ENCODE measurements at regions not wholly inside any gene's neighbourhood (a gene's known extent, or its start where the extent isn't known, plus 50 kb on each side); places are given as distances from the start of the nearest gene placed in this dataset.

GRCh38 chr12:69039911-69040310, 106.9 kb upstream of the CPM start:
- no peaks in the 10 kb centered on the region for H3K27me3 ChIP-seq
- no peak for DNase-seq
- TF ChIP-seq EP300 (IDR thresholded peaks at IDR 0.05) (no peak), CTCF (IDR thresholded peaks at IDR 0.05) (no peak), POLR2A (IDR thresholded peaks at IDR 0.05) (no peak)
- no peak overlapping the region for H3K27ac ChIP-seq
- peaks cover 1% of the 10 kb centered on the region for H3K4me1 ChIP-seq (ENCODE audit: insufficient read depth)
- 67 to 80% (median 68%) methylated on average over 2 of the region's 2 CpGs for WGBS, 3 donors
- H3K36me3 ChIP-seq = no peaks in the 10 kb centered on the region
- no peak overlapping the region for H3K4me3 ChIP-seq
- no peaks in the 10 kb centered on the region for H3K9me3 ChIP-seq
- intact Hi-C loops (cut with DNase I) = no loop called here

GRCh38 chr12:69042557-69042956, 109.6 kb upstream of the CPM start:
- no peak for TF ChIP-seq POLR2A (IDR thresholded peaks at IDR 0.05)
- no peak for TF ChIP-seq CTCF (IDR thresholded peaks at IDR 0.05)
- no peak for TF ChIP-seq EP300 (IDR thresholded peaks at IDR 0.05)
- Histone ChIP-seq H3K4me1 (ENCODE audit: insufficient read depth) (peaks cover 1% of the 10 kb centered on the region), H3K27me3 (no peaks in the 10 kb centered on the region), H3K4me3 (no peak overlapping the region), H3K36me3 (no peaks in the 10 kb centered on the region), H3K9me3 (no peaks in the 10 kb centered on the region), H3K27ac (no peak overlapping the region)
- no peak for DNase-seq
- WGBS, 3 donors = 95 to 97% (median 96%) methylated on average over 6 of the region's 6 CpGs
- intact Hi-C loops (cut with DNase I) = no loop called here

- DNase-seq = no peak
- WGBS, 3 donors = 74 to 90% (median 87%) methylated on average over 4 of the region's 4 CpGs
- H3K36me3 ChIP-seq = no peaks in the 10 kb centered on the region
- TF ChIP-seq POLR2A (IDR thresholded peaks at IDR 0.05) = no peak
- TF ChIP-seq EP300 (IDR thresholded peaks at IDR 0.05) = no peak
- TF ChIP-seq CTCF (IDR thresholded peaks at IDR 0.05) = no peak
- H3K9me3 ChIP-seq = no peaks in the 10 kb centered on the region
- no peak overlapping the region for H3K4me3 ChIP-seq
- no peaks in the 10 kb centered on the region for H3K4me1 ChIP-seq (ENCODE audit: insufficient read depth)
- H3K27ac ChIP-seq = no peak overlapping the region
- intact Hi-C loops (cut with DNase I) = no loop called here
- H3K27me3 ChIP-seq = no peaks in the 10 kb centered on the region
These were observed 110.0 kb upstream of the CPM start for GRCh38 chr12:69042970-69043369.

GRCh38 chr12:69044887-69045286, 111.9 kb upstream of the CPM start:
- no peak for DNase-seq
- WGBS, 3 donors = 86 to 90% (median 86%) methylated on average over 2 of the region's 2 CpGs
- H3K36me3 ChIP-seq = no peaks in the 10 kb centered on the region
- H3K9me3 ChIP-seq = no peaks in the 10 kb centered on the region
- no peak overlapping the region for H3K27ac ChIP-seq
- H3K4me1 ChIP-seq (ENCODE audit: insufficient read depth) = no peaks in the 10 kb centered on the region
- no peaks in the 10 kb centered on the region for H3K27me3 ChIP-seq
- H3K4me3 ChIP-seq = no peak overlapping the region
- no peak for TF ChIP-seq EP300 (IDR thresholded peaks at IDR 0.05)
- no peak for TF ChIP-seq CTCF (IDR thresholded peaks at IDR 0.05)
- TF ChIP-seq POLR2A (IDR thresholded peaks at IDR 0.05) = no peak
- intact Hi-C loops (cut with DNase I) = no loop called here

GRCh38 chr12:69045430-69045829, 112.5 kb upstream of the CPM start:
- Histone ChIP-seq H3K4me3 (no peak overlapping the region), H3K9me3 (no peaks in the 10 kb centered on the region), H3K36me3 (no peaks in the 10 kb centered on the region), H3K27ac (no peak overlapping the region), H3K27me3 (no peaks in the 10 kb centered on the region), H3K4me1 (ENCODE audit: insufficient read depth) (no peaks in the 10 kb centered on the region)
- intact Hi-C loops (cut with DNase I) = no loop called here
- 90 to 92% (median 91%) methylated on average over 6 of the region's 6 CpGs for whole genome bisulfite sequencing, 3 donors
- no peak for DNase-seq
- TF ChIP-seq EP300 (IDR thresholded peaks at IDR 0.05) = no peak
- TF ChIP-seq CTCF (IDR thresholded peaks at IDR 0.05) = no peak
- TF ChIP-seq POLR2A (IDR thresholded peaks at IDR 0.05) = no peak

Data from ovary (tissue), 7 donors.